ENCODE measurements at regions not wholly inside any gene's neighbourhood (a gene's known extent, or its start where the extent isn't known, plus 50 kb on each side); places are given as distances from the start of the nearest gene placed in this dataset.
"Not testable (repeated sequence)": the region's sequence is repeated elsewhere in the genome, so short reads cannot be mapped to it uniquely, and the experiment has no call there.

GRCh38 chr3:194870394-194871110 lies 184.9 kb downstream of the FAM43A start:
- DNase-seq (ENCODE audit: extremely low read depth, insufficient read length) = no peak
- Histone ChIP-seq H3K36me3 (ENCODE audit: control insufficient read depth, insufficient read depth, low read length) (no peaks in the 10 kb centered on the region), H3K4me3 (replicated peaks; ENCODE audit: low read depth, low read length) (no peak overlapping the region), H3K27me3 (replicated peaks; ENCODE audit: control insufficient read depth, insufficient read depth, low read length) (no peaks in the 10 kb centered on the region)
- no peak for TF ChIP-seq CTCF (IDR thresholded peaks at IDR 0.05; ENCODE audit: insufficient read depth, low read length, poor library complexity, severe bottlenecking)

DNA sequence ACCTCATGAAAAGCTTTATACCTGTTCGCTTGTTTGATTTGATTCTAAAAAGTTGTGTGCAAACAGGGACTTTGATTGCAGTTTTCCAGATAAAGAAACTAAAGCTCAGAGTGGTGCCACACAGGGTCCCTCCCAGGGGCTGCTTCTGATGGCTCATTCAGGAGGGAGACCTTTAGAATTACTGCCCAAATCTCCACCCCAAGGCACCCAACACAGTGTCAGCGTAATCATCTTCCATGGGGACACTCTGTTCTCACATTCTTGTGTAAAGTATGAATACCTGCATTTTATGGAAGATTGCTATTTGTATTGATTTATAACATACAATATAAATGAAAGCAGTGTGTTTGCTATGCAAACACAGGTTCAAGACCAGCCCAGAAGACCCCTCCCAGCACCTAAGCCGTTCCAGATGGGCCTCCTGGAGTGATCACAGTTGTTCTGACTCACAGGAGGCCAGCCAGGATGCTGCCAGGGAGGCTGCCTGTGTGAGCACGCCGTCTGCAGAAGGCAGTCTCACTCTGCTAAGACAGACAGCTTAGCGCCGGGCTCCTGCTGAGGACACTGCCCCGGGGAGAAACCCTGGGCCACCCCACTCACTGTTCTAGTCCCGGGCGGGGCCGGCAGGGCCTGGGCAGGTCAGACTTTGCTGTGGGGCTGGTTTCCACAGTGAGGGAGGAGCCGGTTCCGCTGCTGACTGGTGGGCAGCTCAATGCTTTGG lies 185.6 kb downstream of the FAM43A start:
- H3K36me3 ChIP-seq (ENCODE audit: control insufficient read depth, insufficient read depth, low read length) = no peaks in the 10 kb centered on the region
- H3K27me3 ChIP-seq (replicated peaks; ENCODE audit: control insufficient read depth, insufficient read depth, low read length) = no peaks in the 10 kb centered on the region
- no peak overlapping the region for H3K4me3 ChIP-seq (replicated peaks; ENCODE audit: low read depth, low read length)
- TF ChIP-seq CTCF (IDR thresholded peaks at IDR 0.05; ENCODE audit: insufficient read depth, low read length, poor library complexity, severe bottlenecking) = no peak
- DNase-seq (ENCODE audit: extremely low read depth, insufficient read length) = peak; percentile 37

GRCh38 chr3:194871864-194872668 lies 186.4 kb downstream of the FAM43A start:
- H3K4me3 ChIP-seq (replicated peaks; ENCODE audit: low read depth, low read length) = no peak overlapping the region
- no peak for TF ChIP-seq CTCF (IDR thresholded peaks at IDR 0.05; ENCODE audit: insufficient read depth, low read length, poor library complexity, severe bottlenecking)

GRCh38 chr3:194872669-194872977 lies 186.9 kb downstream of the FAM43A start:
- no peak for DNase-seq (ENCODE audit: extremely low read depth, insufficient read length)
- H3K4me3 ChIP-seq (replicated peaks; ENCODE audit: low read depth, low read length) = no peak overlapping the region

More at GRCh38 chr3:194871864-194872668, 186.4 kb downstream of the FAM43A start:
- Histone ChIP-seq H3K27me3 (replicated peaks; ENCODE audit: control insufficient read depth, insufficient read depth, low read length) (no peaks in the 10 kb centered on the region), H3K36me3 (ENCODE audit: control insufficient read depth, insufficient read depth, low read length) (no peaks in the 10 kb centered on the region)
- DNase-seq (ENCODE audit: extremely low read depth, insufficient read length) = no peak

DNA sequence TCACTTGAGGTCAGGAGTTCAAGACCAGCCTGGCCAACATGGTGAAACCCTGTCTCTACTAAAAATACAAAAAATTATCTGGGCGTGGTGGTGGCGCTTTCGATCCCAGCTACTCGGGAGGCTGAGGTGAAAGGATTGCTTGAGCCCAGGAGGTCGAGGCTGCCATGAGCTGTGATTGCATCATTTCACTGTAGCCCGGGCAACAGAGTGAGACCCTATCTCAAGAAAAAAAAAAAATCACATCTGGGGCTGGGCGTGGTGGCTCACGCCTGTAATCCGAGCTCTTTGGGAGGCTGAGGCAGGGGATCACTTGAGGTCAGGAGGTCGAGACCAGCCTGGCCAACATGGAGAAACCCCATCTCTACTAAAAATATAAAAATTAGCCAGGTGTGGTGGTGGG lies 187.8 kb downstream of the FAM43A start:
- H3K36me3 ChIP-seq (ENCODE audit: control insufficient read depth, insufficient read depth, low read length); H3K27me3 ChIP-seq (replicated peaks; ENCODE audit: control insufficient read depth, insufficient read depth, low read length); H3K4me3 ChIP-seq (replicated peaks; ENCODE audit: low read depth, low read length); DNase-seq (ENCODE audit: extremely low read depth, insufficient read length): not testable (repeated sequence)

More at GRCh38 chr3:194872669-194872977, 186.9 kb downstream of the FAM43A start:
- Histone ChIP-seq H3K27me3 (replicated peaks; ENCODE audit: control insufficient read depth, insufficient read depth, low read length) (no peaks in the 10 kb centered on the region), H3K36me3 (ENCODE audit: control insufficient read depth, insufficient read depth, low read length) (no peaks in the 10 kb centered on the region)
- no peak for TF ChIP-seq CTCF (IDR thresholded peaks at IDR 0.05; ENCODE audit: insufficient read depth, low read length, poor library complexity, severe bottlenecking)

DNA sequence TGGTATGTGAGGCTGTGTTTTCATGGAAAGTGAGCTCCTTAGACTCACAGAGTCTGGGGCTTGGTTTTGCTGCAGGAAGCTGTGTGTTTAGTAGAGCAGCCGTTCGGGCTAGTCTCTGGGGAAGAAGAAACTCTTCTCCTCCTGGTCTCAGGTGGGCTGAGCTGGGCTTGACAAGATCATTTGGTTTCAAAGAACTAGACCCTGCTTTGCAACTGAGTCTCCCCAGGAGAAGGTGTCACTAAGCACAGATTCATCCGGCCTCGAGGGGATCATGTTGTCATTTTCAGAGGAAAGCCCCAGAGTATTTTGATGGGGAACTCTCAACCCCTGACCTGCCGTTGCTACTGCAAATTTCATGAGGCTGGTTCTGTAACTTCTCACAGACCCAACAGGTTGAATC lies 188.5 kb downstream of the FAM43A start:
- no peak for TF ChIP-seq CTCF (IDR thresholded peaks at IDR 0.05; ENCODE audit: insufficient read depth, low read length, poor library complexity, severe bottlenecking)
- H3K27me3 ChIP-seq (replicated peaks; ENCODE audit: control insufficient read depth, insufficient read depth, low read length) = no peaks in the 10 kb centered on the region

More for the DNA sequence above, 188.5 kb downstream of the FAM43A start:
- Histone ChIP-seq H3K4me3 (replicated peaks; ENCODE audit: low read depth, low read length) (no peak overlapping the region), H3K36me3 (ENCODE audit: control insufficient read depth, insufficient read depth, low read length) (no peaks in the 10 kb centered on the region)
- DNase-seq (ENCODE audit: extremely low read depth, insufficient read length) = no peak
